Keratinocyte (primary cell): ENCODE measurements at regions not wholly inside any gene's neighbourhood (a gene's known extent, or its start where the extent isn't known, plus 50 kb on each side); places are given as distances from the start of the nearest gene placed in this dataset.
A peak's percentile ranks its signal among the peaks of the same experiment; 100 is the strongest.

Source experiments
- DNase-seq: peaks from one replicate; pipeline ENCODE4 v3.0.0-alpha.2; 2011; ENCODE audit warnings: low read depth, missing footprints, low spot score
- FAIRE-seq: peaks from 2 replicates; lab custom pipeline; 2011; peaks lifted over from hg19 to GRCh38; lab: Jason Lieb, UNC
- H2AFZ ChIP-seq: 2 replicates; pipeline ENCODE4 v1.6.0; 2012; ENCODE audit warnings: low read length, control low read depth, inconsistent platforms; ENCODE audit not compliant: control insufficient read depth
- H3K27ac ChIP-seq: 2 replicates; pipeline ENCODE4 v1.5.1; 2011; ENCODE audit warnings: low read length; ENCODE audit not compliant: control insufficient read depth, insufficient read depth
- H3K27me3 ChIP-seq: 3 replicates; pipeline ENCODE4 v1.6.0; 2011; ENCODE audit warnings: low read length; ENCODE audit not compliant: control insufficient read depth, insufficient read depth; ENCODE audit errors: extremely low read depth
- H3K36me3 ChIP-seq, 2 experiments: 2 replicates in 1 of 2; 3 replicates in 1 of 2; pipeline ENCODE4 v1.5.1; 2011; ENCODE audit warnings: low read length in 2 of 2, mild to moderate bottlenecking in 1 of 2; ENCODE audit not compliant: control insufficient read depth in 2 of 2, insufficient read depth in 2 of 2; ENCODE audit errors: extremely low read depth in 1 of 2
- H3K4me1 ChIP-seq: 3 replicates; pipeline ENCODE4 v1.5.1; 2011; ENCODE audit warnings: low read length; ENCODE audit not compliant: control insufficient read depth, insufficient read depth; ENCODE audit errors: extremely low read depth
- H3K4me2 ChIP-seq: 3 replicates; pipeline ENCODE4 v1.6.0; 2011; ENCODE audit warnings: low read depth, low read length; ENCODE audit not compliant: control insufficient read depth, insufficient read depth; ENCODE audit errors: extremely low read depth
- H3K4me3 ChIP-seq, 3 experiments: fragments of 200-600 bp in 1 of 3; sonication (generic) in 1 of 3; 2 replicates in 2 of 3; 3 replicates in 1 of 3; pipeline ENCODE4 v1.5.1; 2011 to 2016; ENCODE audit warnings: low read length in 3 of 3, mild to moderate bottlenecking in 3 of 3, control low read depth in 2 of 3, inconsistent platforms in 1 of 3, low read depth in 1 of 3, mixed read lengths in 1 of 3, mixed run types in 1 of 3, moderate library complexity in 1 of 3; ENCODE audit not compliant: control insufficient read depth in 2 of 3, insufficient read depth in 2 of 3; ENCODE audit errors: extremely low read depth in 1 of 3
- H3K79me2 ChIP-seq: 2 replicates; pipeline ENCODE4 v1.6.0; 2012; ENCODE audit warnings: low read length; ENCODE audit not compliant: control insufficient read depth, insufficient read depth
- H3K9ac ChIP-seq: 3 replicates; pipeline ENCODE4 v1.6.0; 2011; ENCODE audit warnings: low read length; ENCODE audit not compliant: control insufficient read depth, insufficient read depth; ENCODE audit errors: extremely low read depth
- H3K9me1 ChIP-seq: 3 replicates; pipeline ENCODE4 v1.6.0; 2011; ENCODE audit warnings: low read length; ENCODE audit not compliant: control insufficient read depth, insufficient read depth; ENCODE audit errors: extremely low read depth
- H3K9me3 ChIP-seq: 2 replicates; pipeline ENCODE4 v1.5.1; 2012; ENCODE audit warnings: low read depth, low read length; ENCODE audit not compliant: control insufficient read depth
- H4K20me1 ChIP-seq: 3 replicates; pipeline ENCODE4 v1.6.0; 2011; ENCODE audit warnings: low read length; ENCODE audit not compliant: control insufficient read depth, insufficient read depth; ENCODE audit errors: extremely low read depth
- CTCF ChIP-seq, 3 experiments: IDR thresholded peaks in 1 of 3; conservative IDR thresholded peaks in 1 of 3; optimal IDR thresholded peaks in 1 of 3; 2 replicates in 2 of 3; 3 replicates in 1 of 3; pipeline versions ENCODE3 to v1.5.1; 2011; ENCODE audit warnings: low read length in 3 of 3, mild to moderate bottlenecking in 3 of 3, moderate library complexity in 2 of 3, control low read depth in 1 of 3, inconsistent platforms in 1 of 3; ENCODE audit not compliant: insufficient read depth in 2 of 3; ENCODE audit errors: extremely low read depth in 1 of 3
- EZH2 ChIP-seq: IDR thresholded peaks from one replicate; pipeline ENCODE4 v1.6.1; 2012; ENCODE audit warnings: inconsistent platforms, mild to moderate bottlenecking, low read length, moderate library complexity
- dilution Hi-C: fragments of 300-500 bp; cut with MboI; formaldehyde crosslinking; loops from one replicate; pipeline ENCODE4 v1.7.0; 2020; ENCODE audit warnings: low sequenced_read_pairs; ENCODE audit not compliant: extremely low pct_ligation_motif_present

GRCh38 chrX:116756958-116757357, 294.2 kb upstream of the CT83 start:
- H3K9me1 ChIP-seq = no peaks in the 10 kb centered on the region
- no peak for FAIRE-seq
- DNase-seq = no peak

GRCh38 chrX:116749943-116750342, 287.2 kb upstream of the CT83 start:
- H3K9ac ChIP-seq = no peak overlapping the region
- DNase-seq (peak; percentile 52), FAIRE-seq (peak; percentile 81)
- H3K9me3 ChIP-seq = no peaks in the 10 kb centered on the region
- peak overlapping the region; percentile 37 for H3K4me2 ChIP-seq
- H3K4me3 ChIP-seq = no peak overlapping the region
- H4K20me1 ChIP-seq = no peaks in the 10 kb centered on the region
- dilution Hi-C loops = no loop called here
- H3K27me3 ChIP-seq = no peaks in the 10 kb centered on the region
- peaks cover 6% of the 10 kb centered on the region for H3K4me1 ChIP-seq
- no peak overlapping the region for H2AFZ ChIP-seq
- H3K27ac ChIP-seq = no peak overlapping the region
- H3K9me1 ChIP-seq = no peaks in the 10 kb centered on the region
- H3K36me3 ChIP-seq = no peaks in the 10 kb centered on the region
- no peak for TF ChIP-seq CTCF (optimal IDR thresholded peaks at IDR 0.05 in 1 of 3, IDR thresholded peaks at IDR 0.05 in 1 of 3, conservative IDR thresholded peaks at IDR 0.05 in 1 of 3; ENCODE audit: extremely low read depth in 1 of 3, insufficient read depth in 2 of 3, low read length in 3 of 3)
- TF ChIP-seq EZH2 = no peak
- H3K79me2 ChIP-seq = no peaks in the 10 kb centered on the region

More at GRCh38 chrX:116756958-116757357, 294.2 kb upstream of the CT83 start:
- Histone ChIP-seq H3K36me3 (no peaks in the 10 kb centered on the region), H3K4me2 (no peak overlapping the region), H2AFZ (no peak overlapping the region), H3K9ac (no peak overlapping the region), H3K4me1 (no peaks in the 10 kb centered on the region), H4K20me1 (no peaks in the 10 kb centered on the region), H3K27me3 (no peaks in the 10 kb centered on the region), H3K9me3 (no peaks in the 10 kb centered on the region), H3K4me3 (no peak overlapping the region), H3K79me2 (no peaks in the 10 kb centered on the region), H3K27ac (no peak overlapping the region)
- dilution Hi-C loops = no loop called here
- TF ChIP-seq EZH2 = no peak
- TF ChIP-seq CTCF (optimal IDR thresholded peaks at IDR 0.05 in 1 of 3, IDR thresholded peaks at IDR 0.05 in 1 of 3, conservative IDR thresholded peaks at IDR 0.05 in 1 of 3; ENCODE audit: extremely low read depth in 1 of 3, insufficient read depth in 2 of 3, low read length in 3 of 3) = no peak
